Stimulated activated CD4-positive, alpha-beta T cell treated with anti-CD3 and anti-CD28 coated beads, Interleukin-1b, Interleukin-23, amount 100 ng/mL, for 48 hours (primary cell): ENCODE measurements at regions not wholly inside any gene's neighbourhood (a gene's known extent, or its start where the extent isn't known, plus 50 kb on each side); places are given as distances from the start of the nearest gene placed in this dataset.
"Not testable (repeated sequence)": the region's sequence is repeated elsewhere in the genome, so short reads cannot be mapped to it uniquely, and the experiment has no call there.

Experiments
- DNase-seq: peaks from one replicate; pipeline ENCODE4 v3.0.0-alpha.2; 2020

GRCh38 chr14:85165094-85165493, 364.9 kb upstream of the FLRT2 start:
- no peak for DNase-seq

- DNase-seq: no peak
Observed at GRCh38 chr14:85169381-85169780, 360.6 kb upstream of the FLRT2 start.

DNA sequence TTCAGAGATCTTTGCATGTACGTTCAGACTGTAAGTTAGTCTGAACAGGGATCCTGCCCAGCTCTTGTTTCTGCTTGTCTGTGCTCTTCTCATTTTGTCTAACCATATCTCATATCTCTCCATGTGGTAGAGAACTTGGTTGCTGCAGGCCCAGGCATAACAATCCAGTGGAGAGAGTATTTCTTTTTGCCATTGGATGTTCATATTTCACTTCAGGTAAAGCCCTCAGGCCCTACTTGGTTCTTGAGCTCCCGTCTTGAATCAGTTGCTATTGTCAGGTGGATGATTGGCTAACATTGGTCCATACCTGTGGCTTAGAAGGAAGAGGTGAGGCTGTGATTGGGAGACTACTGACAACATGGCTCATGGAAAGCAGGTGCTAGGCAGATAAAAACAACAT, 357.7 kb upstream of the FLRT2 start:
- no peak for DNase-seq

DNA sequence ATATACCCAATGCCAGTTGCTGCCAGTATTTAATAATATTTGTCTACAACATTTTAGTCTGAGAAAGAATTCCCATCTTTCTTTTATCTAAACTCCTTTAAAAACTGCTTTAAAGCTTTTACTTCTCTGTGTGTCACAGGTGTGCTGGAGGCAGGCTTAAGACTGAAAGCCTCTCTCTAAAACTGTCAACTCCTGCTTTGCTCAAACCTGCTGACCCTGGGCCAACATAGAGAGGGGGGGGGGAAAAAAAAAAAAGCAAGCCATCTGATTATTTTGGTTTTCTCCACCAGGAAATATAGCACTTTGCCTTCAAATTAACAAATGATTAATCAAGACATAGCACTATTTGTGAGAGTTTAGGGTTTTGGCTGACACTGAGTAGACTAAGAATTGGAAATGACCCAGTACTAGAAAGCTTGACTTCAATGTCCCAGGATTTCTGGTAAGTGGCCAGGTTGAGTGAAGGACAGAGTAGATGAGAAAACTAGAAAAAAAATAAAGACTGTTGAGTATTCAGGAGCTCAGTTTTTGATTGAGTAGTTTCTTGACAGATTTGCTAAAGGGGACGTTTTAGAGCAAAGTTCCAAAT, 357.0 kb upstream of the FLRT2 start:
- DNase-seq: no peak

- DNase-seq: no peak
Observed at GRCh38 chr14:85175556-85175955, 354.4 kb upstream of the FLRT2 start.

DNA sequence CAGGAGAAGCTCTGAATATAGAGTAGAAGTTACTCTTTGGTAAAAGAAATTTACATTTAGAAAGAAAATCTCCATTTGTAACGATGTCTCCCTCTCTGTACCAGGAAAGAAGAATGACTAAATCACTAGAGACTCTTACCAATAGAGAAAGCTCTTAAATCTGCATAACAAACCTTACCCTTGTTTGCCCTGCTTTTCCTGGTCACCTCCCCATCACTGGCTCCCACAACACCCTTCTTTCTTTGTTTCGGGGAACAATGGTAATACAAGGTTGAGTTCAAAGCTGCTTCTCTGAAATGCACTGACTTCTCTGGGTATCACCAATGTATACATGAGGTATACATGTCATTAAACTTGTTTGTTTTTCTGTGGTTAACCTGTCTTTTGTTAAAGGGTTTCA, 351.1 kb upstream of the FLRT2 start:
- DNase-seq: no peak

GRCh38 chr14:85180876-85181275, 349.1 kb upstream of the FLRT2 start:
- DNase-seq: no peak

GRCh38 chr14:85182282-85182681, 347.7 kb upstream of the FLRT2 start:
- DNase-seq: no peak

GRCh38 chr14:85186082-85186481, 343.9 kb upstream of the FLRT2 start:
- DNase-seq: no peak

- DNase-seq: no peak
Observed at GRCh38 chr14:85187521-85187920, 342.4 kb upstream of the FLRT2 start.

DNA sequence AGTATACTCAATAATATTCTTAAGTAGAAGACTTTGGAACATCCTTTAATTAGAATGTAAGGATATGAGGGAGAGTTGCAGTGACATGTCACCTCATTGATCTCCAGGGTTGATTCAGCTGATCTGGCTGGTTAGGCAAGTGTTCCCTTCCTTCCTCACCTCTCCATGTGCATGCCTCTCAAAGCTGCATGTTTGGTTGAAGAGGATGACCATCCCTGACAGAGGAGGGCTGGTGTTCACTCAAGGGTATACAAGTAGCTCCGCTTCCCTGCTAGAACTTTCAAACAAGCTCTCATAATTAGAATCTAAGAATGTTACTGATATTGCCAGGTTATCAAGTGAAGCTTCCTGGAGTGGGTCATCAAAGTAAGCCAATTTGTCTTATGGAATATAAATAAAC, 341.1 kb upstream of the FLRT2 start:
- no peak for DNase-seq

DNA sequence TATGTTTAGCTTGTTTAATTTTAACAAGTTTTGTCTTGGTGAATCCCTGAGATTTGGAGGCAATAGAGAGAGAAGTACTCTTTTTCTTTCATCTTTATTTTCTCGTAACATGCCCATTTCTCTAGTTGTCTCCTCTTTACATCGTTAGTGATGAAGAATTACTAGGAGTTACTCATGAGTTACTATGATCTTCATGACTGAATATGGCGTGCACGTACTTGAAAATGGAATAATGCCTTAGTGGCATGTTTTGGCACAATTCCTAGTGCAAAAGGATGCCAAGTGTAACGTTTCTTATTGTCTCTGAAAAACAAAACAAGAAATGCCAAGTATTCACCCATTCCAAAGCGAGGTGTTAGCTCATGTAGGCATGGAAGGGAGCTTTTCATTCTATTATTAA, 340.7 kb upstream of the FLRT2 start:
- DNase-seq: not testable (repeated sequence)

- no peak for DNase-seq
Observed at GRCh38 chr14:85190251-85190650, 339.7 kb upstream of the FLRT2 start.

DNA sequence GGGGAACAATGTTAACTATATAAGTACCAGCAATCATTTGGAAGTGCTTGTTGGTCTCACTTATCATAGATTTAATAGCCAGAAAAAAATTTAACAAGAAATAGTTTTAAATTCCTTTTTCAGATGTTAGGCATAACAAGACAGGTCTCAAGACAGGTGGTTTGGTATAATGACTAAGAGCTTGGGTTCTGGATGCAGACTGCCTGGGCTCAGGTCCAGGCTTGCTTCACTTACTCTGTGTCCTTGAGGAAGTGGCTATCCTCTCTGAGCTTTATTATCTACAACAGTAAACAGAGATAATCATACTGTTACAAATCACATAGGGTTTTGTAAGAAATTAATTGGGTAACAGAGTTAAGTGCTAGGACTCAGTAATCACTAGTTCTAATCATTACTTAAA, 338.0 kb upstream of the FLRT2 start:
- DNase-seq: no peak

DNA sequence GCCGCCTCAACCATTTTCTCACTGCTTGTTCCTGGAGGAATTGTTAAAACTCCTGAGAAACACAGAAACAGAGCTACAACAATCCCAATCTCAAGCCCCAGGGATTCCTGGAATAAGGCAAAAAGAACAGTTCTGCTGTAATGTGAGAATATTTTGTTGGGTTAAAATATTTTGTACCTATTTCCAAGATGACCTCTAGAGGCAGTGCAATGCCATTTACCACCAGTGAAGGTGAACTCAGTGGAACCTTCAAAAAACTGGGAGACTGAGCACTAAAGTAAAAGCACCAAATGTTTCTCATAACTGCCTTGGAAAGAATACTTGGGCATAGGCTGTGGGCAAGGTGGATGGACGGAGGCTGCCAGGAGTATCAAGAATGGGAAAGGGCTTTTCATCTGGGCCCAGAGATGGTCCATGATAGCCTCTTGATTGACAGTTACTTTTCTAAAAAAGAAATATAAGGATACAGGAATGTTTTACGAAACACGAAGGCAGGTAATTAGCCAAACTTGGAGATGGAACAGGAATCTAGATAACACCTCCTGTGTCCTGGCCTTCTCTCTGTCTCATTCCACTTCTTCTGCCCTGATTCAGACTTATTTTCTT, 334.0 kb upstream of the FLRT2 start:
- DNase-seq: no peak

DNA sequence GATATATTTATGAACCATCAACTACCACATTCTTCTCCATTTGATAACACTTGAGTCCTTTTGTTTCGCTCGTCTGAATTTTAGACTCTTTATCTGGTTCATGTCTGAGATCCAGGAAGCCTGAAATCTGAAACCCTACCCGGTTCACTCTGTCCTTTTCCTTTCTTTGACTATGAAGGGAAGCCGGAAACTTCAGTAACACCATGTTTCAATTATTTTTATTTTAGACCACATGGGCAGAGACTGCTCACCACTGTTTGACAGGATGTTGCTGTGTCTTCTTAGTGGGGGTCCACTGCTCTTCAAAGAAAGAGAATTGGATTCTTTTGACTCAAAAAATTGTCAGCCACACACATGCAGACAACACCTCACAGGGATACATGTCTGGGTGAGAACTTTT, 331.9 kb upstream of the FLRT2 start:
- DNase-seq: no peak

- no peak for DNase-seq
Observed at GRCh38 chr14:85205875-85206274, 324.1 kb upstream of the FLRT2 start.

DNA sequence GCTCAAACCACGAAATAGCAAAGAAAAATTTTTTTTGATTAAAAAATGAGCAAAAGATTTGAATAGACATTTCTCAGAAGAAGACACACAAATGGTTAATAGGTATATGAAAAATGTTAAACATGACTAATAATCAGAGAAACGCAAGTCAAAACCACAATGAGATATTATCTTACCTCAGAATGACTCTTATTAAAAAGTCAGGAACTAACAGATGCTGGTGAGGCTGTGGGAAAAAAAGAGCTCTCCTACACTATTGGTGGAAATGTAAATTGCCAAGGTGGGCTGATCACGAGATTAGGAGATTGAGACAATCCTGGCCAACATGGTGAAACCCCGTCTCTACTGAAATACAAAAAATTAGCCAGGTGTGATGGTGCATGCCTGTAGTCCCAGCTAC, 315.5 kb upstream of the FLRT2 start:
- no peak for DNase-seq

DNA sequence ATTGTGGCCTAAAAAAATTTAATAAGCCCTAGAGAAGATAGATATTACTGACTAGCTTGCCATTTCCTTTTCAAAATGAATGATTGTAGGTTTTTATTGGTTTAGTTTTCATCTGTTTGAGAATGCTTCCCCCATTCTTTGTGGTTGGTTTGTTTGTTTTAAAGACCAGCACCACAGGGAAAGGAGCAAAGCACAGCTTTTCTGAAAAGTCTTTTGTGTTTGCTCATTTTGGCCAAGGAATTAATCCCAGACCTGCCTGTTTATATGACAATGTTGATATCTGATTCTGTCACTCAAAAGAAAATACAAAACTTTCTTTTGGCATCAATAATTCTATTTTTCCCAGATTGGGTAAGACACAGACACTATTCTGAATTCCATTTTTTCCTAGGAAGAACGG, 312.5 kb upstream of the FLRT2 start:
- DNase-seq: no peak

- no peak for DNase-seq
Observed at GRCh38 chr14:85218982-85219381, 311.0 kb upstream of the FLRT2 start.

GRCh38 chr14:85221832-85222231, 308.1 kb upstream of the FLRT2 start:
- DNase-seq: no peak

DNA sequence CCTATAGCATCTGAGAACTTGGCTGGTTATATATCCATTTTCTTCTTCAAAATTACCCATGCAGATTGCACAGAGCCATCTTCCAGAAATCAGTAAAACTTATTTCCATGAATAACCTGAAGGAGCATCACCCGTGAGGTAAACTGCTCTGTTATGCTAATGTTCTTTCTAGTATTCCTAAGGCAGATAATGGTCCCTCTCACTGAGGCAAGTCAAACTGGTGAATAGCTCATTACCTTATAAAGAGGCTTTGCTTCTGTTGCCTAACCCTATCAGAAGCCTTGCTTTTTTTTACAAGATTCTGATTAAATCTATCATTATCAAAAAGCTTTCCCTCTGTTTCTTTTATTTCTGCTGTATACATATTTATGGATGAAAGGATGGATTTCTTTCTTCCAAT, 307.6 kb upstream of the FLRT2 start:
- no peak for DNase-seq

DNA sequence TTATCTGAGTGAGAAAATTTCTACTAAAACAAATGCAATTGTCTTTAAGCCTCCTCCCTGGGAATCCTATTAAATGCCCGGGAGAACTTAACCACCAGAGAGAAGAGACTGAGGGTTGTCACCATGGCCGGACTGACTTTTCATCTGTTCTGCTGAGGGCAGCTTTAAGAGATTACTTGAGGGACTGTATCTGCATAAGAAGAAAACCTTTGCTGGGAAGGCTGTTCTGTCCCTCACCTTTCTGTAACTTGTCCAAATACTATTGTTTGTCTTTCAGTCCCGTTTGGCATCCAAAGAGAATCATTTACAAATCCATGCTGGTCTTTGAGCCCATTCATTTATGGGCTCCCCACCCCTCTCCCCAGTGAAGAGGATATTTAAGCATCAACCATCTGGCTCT, 306.3 kb upstream of the FLRT2 start:
- no peak for DNase-seq

- no peak for DNase-seq
Observed at GRCh38 chr14:85224241-85224640, 305.7 kb upstream of the FLRT2 start.

- DNase-seq: no peak
Observed at GRCh38 chr14:85233756-85234155, 296.2 kb upstream of the FLRT2 start.
